ENCODE measurements at regions not wholly inside any gene's neighbourhood (a gene's known extent, or its start where the extent isn't known, plus 50 kb on each side); places are given as distances from the start of the nearest gene placed in this dataset.

DNA sequence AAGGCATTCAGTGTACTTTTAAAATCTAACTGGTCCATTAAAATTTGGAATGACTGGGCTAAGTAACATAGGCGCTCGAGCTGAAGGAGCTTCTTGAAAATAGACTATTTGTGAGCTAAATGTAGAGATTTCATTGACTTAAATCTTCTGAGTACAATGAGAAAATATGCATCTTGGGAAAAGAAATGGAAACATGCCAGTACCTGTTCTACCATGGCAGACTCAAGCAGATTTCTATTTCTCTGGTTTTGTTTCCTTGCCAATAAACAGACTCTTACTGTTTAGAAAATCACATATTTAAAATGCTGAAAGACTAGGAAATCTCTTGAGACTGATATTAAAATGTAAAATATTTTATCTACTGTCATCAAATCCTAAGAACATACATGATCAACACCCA, 678.1 kb downstream of the FAT4 start:
- TF ChIP-seq, protein P1, sequence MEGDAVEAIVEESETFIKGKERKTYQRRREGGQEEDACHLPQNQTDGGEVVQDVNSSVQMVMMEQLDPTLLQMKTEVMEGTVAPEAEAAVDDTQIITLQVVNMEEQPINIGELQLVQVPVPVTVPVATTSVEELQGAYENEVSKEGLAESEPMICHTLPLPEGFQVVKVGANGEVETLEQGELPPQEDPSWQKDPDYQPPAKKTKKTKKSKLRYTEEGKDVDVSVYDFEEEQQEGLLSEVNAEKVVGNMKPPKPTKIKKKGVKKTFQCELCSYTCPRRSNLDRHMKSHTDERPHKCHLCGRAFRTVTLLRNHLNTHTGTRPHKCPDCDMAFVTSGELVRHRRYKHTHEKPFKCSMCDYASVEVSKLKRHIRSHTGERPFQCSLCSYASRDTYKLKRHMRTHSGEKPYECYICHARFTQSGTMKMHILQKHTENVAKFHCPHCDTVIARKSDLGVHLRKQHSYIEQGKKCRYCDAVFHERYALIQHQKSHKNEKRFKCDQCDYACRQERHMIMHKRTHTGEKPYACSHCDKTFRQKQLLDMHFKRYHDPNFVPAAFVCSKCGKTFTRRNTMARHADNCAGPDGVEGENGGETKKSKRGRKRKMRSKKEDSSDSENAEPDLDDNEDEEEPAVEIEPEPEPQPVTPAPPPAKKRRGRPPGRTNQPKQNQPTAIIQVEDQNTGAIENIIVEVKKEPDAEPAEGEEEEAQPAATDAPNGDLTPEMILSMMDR (conservative IDR thresholded peaks at IDR 0.05 in 1 of 2, IDR thresholded peaks at IDR 0.05 in 1 of 2; ENCODE audit: low read depth in 1 of 2, low read length in 2 of 2), result no peak
- no peak for TF ChIP-seq EZH2 (IDR thresholded peaks at IDR 0.05; ENCODE audit: low read length, missing control alignments)

All from fibroblast of lung (primary cell).